Fibroblast of skin of right biceps (primary cell): ENCODE measurements at regions not wholly inside any gene's neighbourhood (a gene's known extent, or its start where the extent isn't known, plus 50 kb on each side); places are given as distances from the start of the nearest gene placed in this dataset.
A peak's percentile ranks its signal among the peaks of the same experiment; 100 is the strongest.

ENCODE experiments used
- DNase-seq: peaks from one replicate; pipeline ENCODE4 v3.0.0-alpha.2; 2013

GRCh38 chr12:67911275-67911600 lies 78.0 kb upstream of the IFNG-AS1 start:
- peak; percentile 11 for DNase-seq

- DNase-seq = no peak
Observed at GRCh38 chr12:67911789-67912188, 77.5 kb upstream of the IFNG-AS1 start.

GRCh38 chr12:67915335-67915851 lies 73.9 kb upstream of the IFNG-AS1 start:
- DNase-seq = no peak

- DNase-seq = peak; percentile 48
Observed at GRCh38 chr12:67916266-67916970, 72.8 kb upstream of the IFNG-AS1 start.

- DNase-seq = no peak
Observed at GRCh38 chr12:67917811-67918210, 71.4 kb upstream of the IFNG-AS1 start.

GRCh38 chr12:67918441-67918840 lies 70.8 kb upstream of the IFNG-AS1 start:
- DNase-seq = peak; percentile 21

- DNase-seq = peak; percentile 34
Observed at GRCh38 chr12:67919406-67919805, 69.8 kb upstream of the IFNG-AS1 start.

- DNase-seq = peak; percentile 22
Observed at GRCh38 chr12:67920413-67920812, 68.8 kb upstream of the IFNG-AS1 start.

- DNase-seq = peak; percentile 12
Observed at GRCh38 chr12:67921286-67921685, 68.0 kb upstream of the IFNG-AS1 start.

GRCh38 chr12:67922245-67922644 lies 67.0 kb upstream of the IFNG-AS1 start:
- DNase-seq = no peak

GRCh38 chr12:67925077-67925476 lies 64.2 kb upstream of the IFNG-AS1 start:
- peak; percentile 11 for DNase-seq

- no peak for DNase-seq
Observed at GRCh38 chr12:67925552-67925951, 63.7 kb upstream of the IFNG-AS1 start.

- no peak for DNase-seq
Observed at GRCh38 chr12:67926063-67926462, 63.2 kb upstream of the IFNG-AS1 start.

GRCh38 chr12:67927324-67927723 lies 61.9 kb upstream of the IFNG-AS1 start:
- no peak for DNase-seq

- DNase-seq = no peak
Observed at GRCh38 chr12:67927815-67928214, 61.4 kb upstream of the IFNG-AS1 start.

GRCh38 chr12:67928621-67929383 lies 60.4 kb upstream of the IFNG-AS1 start:
- DNase-seq = peak; percentile 6

- DNase-seq = no peak
Observed at GRCh38 chr12:67929384-67929772, 59.9 kb upstream of the IFNG-AS1 start.

- DNase-seq = no peak
Observed at GRCh38 chr12:67937822-67938221, 51.4 kb upstream of the IFNG-AS1 start.
